IMR-90 (cell line): ENCODE measurements at regions not wholly inside any gene's neighbourhood (a gene's known extent, or its start where the extent isn't known, plus 50 kb on each side); places are given as distances from the start of the nearest gene placed in this dataset.

Experiments used
- ATAC-seq: fragments of 200-7000 bp; cut with Tn5 transposase; 2 replicates; pipeline ENCODE4 v1.9.1; 2020; ENCODE audit warnings: low read depth, mild to moderate bottlenecking, moderate library complexity
- BruUV-seq: library from RNA; stranded (reverse); fragments of 400-500 nt; replicated peaks from 2 replicates; lab custom pipeline; 2021; lab: Mats Ljungman, UMichigan
- CTCF ChIA-PET: fragments of 300-600 bp; formaldehyde crosslinking; extraction: SDS; loops from one replicate; lab custom pipeline; 2021; ENCODE audit warnings: antibody characterized with exemption; lab: Yijun Ruan, JAX
- POLR2A ChIA-PET: fragments of 300-600 bp; sonication (Branson Sonifier 250); formaldehyde crosslinking; loops from one replicate; lab custom pipeline; 2022; ENCODE audit warnings: antibody characterized with exemption; ENCODE audit not compliant: unreplicated experiment; lab: Charles Lee
- DNase-seq: peaks from one replicate; pipeline ENCODE4 v3.0.0; 2013
- H2AFZ ChIP-seq: replicated peaks from 2 replicates; pipeline ENCODE3; 2013; ENCODE audit warnings: low read length, mild to moderate bottlenecking; ENCODE audit not compliant: poor library complexity
- H2AK5ac ChIP-seq: 2 replicates; pipeline ENCODE4 v1.6.1; 2013; ENCODE audit warnings: low read depth, low read length, inconsistent platforms
- H2AK9ac ChIP-seq: replicated peaks from 2 replicates; pipeline ENCODE3; 2013; ENCODE audit warnings: mild to moderate bottlenecking, low read depth, low read length, moderate library complexity; ENCODE audit not compliant: poor library complexity
- H2BK120ac ChIP-seq: 2 replicates; pipeline ENCODE4 v1.6.1; 2013; ENCODE audit warnings: low read depth, low read length, inconsistent platforms
- H2BK15ac ChIP-seq: 3 replicates; pipeline ENCODE4 v1.6.1; 2013; ENCODE audit warnings: low read depth, low read length, inconsistent platforms
- H2BK20ac ChIP-seq: 2 replicates; pipeline ENCODE4 v1.6.1; 2013; ENCODE audit warnings: low read depth, mild to moderate bottlenecking, inconsistent platforms, low read length, moderate library complexity
- H2BK5ac ChIP-seq: 2 replicates; pipeline ENCODE4 v1.6.1; 2013; ENCODE audit warnings: mild to moderate bottlenecking, low read depth, low read length, inconsistent platforms; ENCODE audit not compliant: poor library complexity, severe bottlenecking
- H3K14ac ChIP-seq: replicated peaks from 2 replicates; pipeline ENCODE4 v1.6.1; 2013; ENCODE audit warnings: low read depth, low read length, inconsistent platforms
- H3K18ac ChIP-seq: 2 replicates; pipeline ENCODE4 v1.6.1; 2013; ENCODE audit warnings: low read depth, low read length, control low read depth
- H3K23ac ChIP-seq: 2 replicates; pipeline ENCODE4 v1.6.1; 2013; ENCODE audit warnings: low read depth, low read length, inconsistent platforms
- H3K27ac ChIP-seq: 2 replicates; pipeline ENCODE4 v1.5.1; 2013; ENCODE audit warnings: mild to moderate bottlenecking, control low read depth, low read length; ENCODE audit not compliant: insufficient read depth
- H3K27me3 ChIP-seq: 2 replicates; pipeline ENCODE4 v1.6.1; 2013; ENCODE audit warnings: low read length; ENCODE audit not compliant: control insufficient read depth, insufficient read depth
- H3K36me3 ChIP-seq: 2 replicates; pipeline ENCODE4 v1.6.1; 2013; ENCODE audit warnings: low read length, mixed read lengths; ENCODE audit not compliant: control insufficient read depth, insufficient read depth
- H3K4ac ChIP-seq: 2 replicates; pipeline ENCODE4 v1.6.1; 2013; ENCODE audit warnings: low read depth, low read length, inconsistent platforms
- H3K4me1 ChIP-seq: 2 replicates; pipeline ENCODE4 v1.6.1; 2013; ENCODE audit warnings: low read length, mixed read lengths; ENCODE audit not compliant: control insufficient read depth, insufficient read depth
- H3K4me2 ChIP-seq: 2 replicates; pipeline ENCODE4 v1.6.1; 2013; ENCODE audit warnings: low read depth, mild to moderate bottlenecking, control low read depth, low read length, moderate library complexity
- H3K4me3 ChIP-seq: 2 replicates; pipeline ENCODE4 v1.5.1; 2013; ENCODE audit warnings: low read depth, mild to moderate bottlenecking, control low read depth, low read length, moderate library complexity; ENCODE audit not compliant: insufficient read depth
- H3K56ac ChIP-seq: 2 replicates; pipeline ENCODE4 v1.6.1; 2013; ENCODE audit warnings: low read length, inconsistent platforms; ENCODE audit not compliant: insufficient read depth; ENCODE audit errors: extremely low read depth
- H3K79me1 ChIP-seq, 2 experiments: 2 replicates each; pipeline ENCODE4 v1.6.1; 2013; ENCODE audit warnings: low read length in 2 of 2, inconsistent platforms in 1 of 2, low read depth in 1 of 2
- H3K9ac ChIP-seq: 2 replicates; pipeline ENCODE4 v1.6.1; 2013; ENCODE audit warnings: low read depth, low read length, control low read depth
- H3K9me1 ChIP-seq: 2 replicates; pipeline ENCODE4 v1.6.1; 2013; ENCODE audit warnings: low read length, inconsistent platforms; ENCODE audit not compliant: insufficient read depth
- H3K9me3 ChIP-seq: 2 replicates; pipeline ENCODE4 v1.6.1; 2013; ENCODE audit warnings: low read length; ENCODE audit not compliant: control insufficient read depth, insufficient read depth
- H4K20me1 ChIP-seq: 2 replicates; pipeline ENCODE4 v1.6.1; 2013; ENCODE audit warnings: low read length, inconsistent platforms; ENCODE audit not compliant: insufficient read depth
- H4K5ac ChIP-seq: 2 replicates; pipeline ENCODE4 v1.6.1; 2013; ENCODE audit warnings: mild to moderate bottlenecking, low read depth, low read length, control low read depth
- H4K8ac ChIP-seq, 2 experiments: 2 replicates each; pipeline ENCODE4 v1.6.1; 2013; ENCODE audit warnings: low read depth in 2 of 2, low read length in 2 of 2, control low read depth in 1 of 2, inconsistent platforms in 1 of 2
- H4K91ac ChIP-seq: 2 replicates; pipeline ENCODE4 v1.6.1; 2013; ENCODE audit warnings: low read depth, low read length, inconsistent platforms; ENCODE audit not compliant: insufficient read depth
- BHLHE40 ChIP-seq: fragments of 150-350 bp; IDR thresholded peaks from 2 replicates; pipeline ENCODE4 v1.6.1; 2016; ENCODE audit warnings: mild to moderate bottlenecking, low read depth, low read length
- MAZ ChIP-seq: IDR thresholded peaks from 2 replicates; pipeline ENCODE4 v1.6.1; 2012; ENCODE audit warnings: low read depth, mild to moderate bottlenecking, low read length, improper control_type of control experiment, moderate library complexity, borderline replicate concordance
- RAD21 ChIP-seq: IDR thresholded peaks from 2 replicates; pipeline ENCODE4 v1.6.1; 2012; ENCODE audit warnings: low read length, improper control_type of control experiment
- WGBS, 2 experiments: methylation state at CpG; one replicate each; pipeline versions ENCODE4 v1.1.5 to v1.1.7; 2013; ENCODE audit warnings: missing lambda C conversion rate in 2 of 2; ENCODE audit not compliant: insufficient read length in 1 of 2; ENCODE audit errors: extremely low coverage in 2 of 2; 5-methylcytosine and 5-hydroxymethylcytosine counted together
- dilution Hi-C: fragments of 300-500 bp; cut with HindIII; formaldehyde crosslinking; loops from one replicate; pipeline ENCODE4 v1.14.3; 2018; ENCODE audit warnings: low sequenced_read_pairs; ENCODE audit not compliant: unreplicated experiment
- in situ Hi-C: fragments of 300-500 bp; cut with MboI; formaldehyde crosslinking; loops from 3 replicates; pipeline ENCODE4 v1.14.3; 2019; ENCODE audit warnings: low sequenced_read_pairs, inconsistent platforms, mixed read lengths
- intact Hi-C: fragments of 100-400 bp; cut with micrococcal nuclease; formaldehyde crosslinking; loops from 2 replicates; pipeline ENCODE4 v1.10.0; 2022

DNA sequence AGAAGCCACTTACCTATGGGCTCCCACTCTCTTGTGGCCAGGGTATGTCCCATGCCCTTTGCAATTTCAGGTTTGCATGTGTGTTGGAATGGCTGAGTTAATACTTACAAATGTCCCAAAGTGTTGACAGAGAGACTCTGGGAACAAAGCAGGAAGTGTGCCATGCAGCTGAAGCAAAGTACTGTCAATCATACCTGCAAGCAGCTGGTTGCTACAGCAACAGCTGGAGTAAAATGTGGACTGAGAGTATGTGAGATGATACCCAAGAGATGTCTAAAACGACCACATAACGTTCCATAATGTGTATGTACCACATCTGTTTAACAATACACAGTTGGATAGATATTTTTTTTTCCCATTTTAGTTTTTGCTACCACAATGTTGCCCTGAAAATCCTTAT is 82.8 kb upstream of the CAMK2D start:
- Histone ChIP-seq H2AK5ac (no peak overlapping the region), H3K56ac (no peak overlapping the region), H2BK15ac (no peak overlapping the region), H3K4me2 (no peak overlapping the region), H3K9me1 (peaks cover 3% of the 10 kb centered on the region), H3K4me1 (peaks cover 4% of the 10 kb centered on the region; the same call in 1 of the 2 replicates), H3K27me3 (no peaks in the 10 kb centered on the region), H4K5ac (no peak overlapping the region), H3K27ac (no peak overlapping the region), H4K20me1 (no peaks in the 10 kb centered on the region), H4K91ac (no peak overlapping the region), H2BK5ac (no peak overlapping the region), H3K4ac (no peak overlapping the region), H2AK9ac (no peak overlapping the region), H3K4me3 (no peak overlapping the region), H3K14ac (no peak overlapping the region), H3K79me1 (no peaks in the 10 kb centered on the region), H3K9ac (no peak overlapping the region), H2BK20ac (no peak overlapping the region), H3K23ac (no peak overlapping the region), H4K8ac (no peak overlapping the region), H3K36me3 (no peaks in the 10 kb centered on the region; the same call in 1 of the 2 replicates), H3K18ac (no peak overlapping the region), H2AFZ (no peak overlapping the region), H3K9me3 (no peaks in the 10 kb centered on the region), H2BK120ac (no peak overlapping the region)
- ATAC-seq = no peak
- CTCF ChIA-PET = no interaction called here
- POLR2A ChIA-PET = no interaction called here
- WGBS, 2 experiments = no CpG with 5 or more reads among the region's 2 CpGs
- DNase-seq = no peak
- intact Hi-C loops (no loop called here), dilution Hi-C loops (no loop called here), in situ Hi-C loops (no loop called here)
- no peak for TF ChIP-seq RAD21
- TF ChIP-seq MAZ = no peak
- TF ChIP-seq BHLHE40 = no peak
- BruUV-seq = no TSS peak
